Left cardiac atrium (tissue), 4 donors: ENCODE measurements at regions not wholly inside any gene's neighbourhood (a gene's known extent, or its start where the extent isn't known, plus 50 kb on each side); places are given as distances from the start of the nearest gene placed in this dataset.
A peak's percentile ranks its signal among the peaks of the same experiment; 100 is the strongest.

Source experiments
- ATAC-seq, 2 donors: fragments of 200-7000 bp; cut with Tn5 transposase; one replicate each; pipeline ENCODE4 v1.9.1; 2020; ENCODE audit warnings: mild to moderate bottlenecking in 2 of 2, moderate library complexity in 2 of 2
- DNase-seq: peaks from one replicate; pipeline ENCODE4 v3.0.0-alpha.2; 2020
- intact Hi-C, 2 donors: fragments of 100-400 bp; cut with DNase I; formaldehyde crosslinking; loops; one replicate each; pipeline versions ENCODE4 v1.14.1 to v1.15.1; 2022 to 2023
- donor health status: DM: no; HTN: yes; CAD: no.
- donor health status: DM: no; HTN: yes; CAD: no; lungs with severe emphysema.
- donor health status: DM: yes; HTN: yes; CAD: no.
- donor health status: Dilated cardiomyopathy.

DNA sequence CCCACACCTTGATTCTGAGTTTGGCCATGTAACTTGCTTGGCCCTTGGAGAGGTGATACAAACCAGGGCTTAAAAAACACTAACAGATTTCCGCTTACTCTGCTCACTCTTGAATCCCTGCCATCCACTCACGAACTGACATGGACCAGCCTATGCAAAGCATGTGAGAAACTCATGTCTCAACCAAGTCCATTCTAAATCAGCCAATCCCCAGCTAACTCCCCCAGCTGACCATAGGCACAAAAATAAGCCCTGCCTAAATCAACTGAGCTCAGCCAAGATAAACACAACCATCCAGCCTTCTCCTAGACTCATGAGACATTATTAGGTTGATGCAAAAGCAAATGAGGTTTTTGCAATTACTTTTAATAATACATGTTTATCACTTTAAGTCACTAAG lies 353.9 kb upstream of the TBX3 start:
- DNase-seq (no peak), ATAC-seq (peak; percentile 60 to 61)
- intact Hi-C loops, result no loop called here

DNA sequence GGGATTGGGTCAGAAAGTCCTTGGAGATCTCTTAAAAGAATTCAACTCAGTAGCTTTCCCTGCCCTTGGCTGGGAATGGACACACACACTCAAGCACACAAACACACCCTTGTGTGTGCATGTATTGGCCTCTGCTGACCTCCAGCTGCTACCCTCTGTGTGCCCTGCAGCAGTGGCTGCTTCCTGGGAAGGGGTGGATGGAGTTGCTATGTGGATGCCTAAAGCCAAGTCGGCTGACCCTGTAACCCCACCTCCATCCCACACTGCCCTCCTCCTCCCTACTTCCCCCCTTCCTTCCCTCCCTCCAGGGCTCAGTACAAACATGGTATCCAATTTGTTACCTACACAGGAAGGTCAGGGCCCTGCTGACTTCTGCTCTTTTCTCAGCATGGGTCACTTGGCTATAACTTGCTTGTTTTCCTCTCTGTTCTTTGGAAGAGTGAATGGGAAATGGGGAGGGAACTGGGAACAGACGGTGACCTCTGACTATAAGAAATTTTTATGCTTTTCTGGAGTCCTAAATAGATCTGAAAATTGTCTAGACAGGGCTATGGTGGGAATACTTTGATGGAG lies 351.6 kb upstream of the TBX3 start:
- intact Hi-C loops, result no loop called here
- ATAC-seq, result peak in 1 of 2 donors; percentile 33
- no peak for DNase-seq

DNA sequence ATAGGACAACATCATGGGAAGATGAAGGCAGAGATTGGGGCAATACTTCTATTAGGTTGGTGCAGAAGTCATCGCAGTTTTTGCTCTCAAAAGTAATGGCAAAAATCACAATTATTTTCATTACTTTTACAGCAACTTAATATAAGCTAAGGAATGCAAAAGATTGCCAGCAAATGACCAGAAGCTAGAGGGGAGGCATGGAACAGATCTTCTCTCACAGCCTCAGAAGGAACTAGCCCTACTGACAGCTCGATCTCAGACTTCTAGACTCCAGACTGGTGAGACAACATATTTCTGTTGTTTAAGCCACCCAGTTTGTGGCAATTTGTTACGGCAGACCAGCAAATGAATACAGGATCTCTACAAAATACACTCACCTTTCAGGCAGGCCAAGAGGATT lies 348.5 kb upstream of the TBX3 start:
- DNase-seq, result no peak
- ATAC-seq, result no peak
- intact Hi-C loops, result no loop called here

DNA sequence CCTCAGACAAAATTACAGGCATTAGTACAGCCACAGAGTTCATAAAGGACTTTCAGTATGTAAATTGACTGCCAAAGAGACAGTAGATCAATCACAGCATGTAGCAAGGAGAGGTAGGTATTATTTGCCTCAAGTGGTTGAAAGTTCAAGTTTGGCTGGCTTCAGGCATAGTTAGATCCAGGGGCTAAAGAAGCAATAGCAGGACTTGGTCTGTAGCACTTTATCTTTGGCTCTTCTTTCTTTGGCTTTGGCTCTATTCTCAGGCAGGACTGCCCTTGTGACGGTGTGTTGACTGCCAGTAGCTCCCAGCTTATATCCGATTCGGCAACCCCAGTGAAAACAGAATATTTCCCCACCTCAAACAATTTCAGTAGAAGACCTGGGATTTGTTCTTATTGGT lies 346.0 kb upstream of the TBX3 start:
- ATAC-seq, result no peak
- DNase-seq, result no peak
- intact Hi-C loops, result no loop called here

DNA sequence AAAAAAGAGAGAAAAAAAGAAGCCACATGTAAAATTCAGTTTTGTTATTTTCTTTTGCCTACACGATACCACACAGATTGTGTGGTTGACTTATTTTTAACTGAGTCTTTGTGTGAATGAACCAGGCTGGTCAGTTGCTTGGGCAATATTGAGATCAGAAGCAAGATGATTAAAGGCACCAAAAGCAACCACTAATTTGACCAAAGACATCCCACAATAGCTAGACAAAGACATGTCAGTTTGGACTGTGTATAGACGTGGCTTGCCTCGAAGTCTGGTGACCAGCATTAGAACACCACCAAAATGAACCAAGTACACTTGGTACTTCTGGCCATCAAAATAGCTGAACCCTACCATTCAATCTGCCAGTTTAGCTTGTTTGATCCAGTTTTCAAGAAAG lies 340.6 kb upstream of the TBX3 start:
- DNase-seq (no peak), ATAC-seq (no peak)
- intact Hi-C loops, result no loop called here

DNA sequence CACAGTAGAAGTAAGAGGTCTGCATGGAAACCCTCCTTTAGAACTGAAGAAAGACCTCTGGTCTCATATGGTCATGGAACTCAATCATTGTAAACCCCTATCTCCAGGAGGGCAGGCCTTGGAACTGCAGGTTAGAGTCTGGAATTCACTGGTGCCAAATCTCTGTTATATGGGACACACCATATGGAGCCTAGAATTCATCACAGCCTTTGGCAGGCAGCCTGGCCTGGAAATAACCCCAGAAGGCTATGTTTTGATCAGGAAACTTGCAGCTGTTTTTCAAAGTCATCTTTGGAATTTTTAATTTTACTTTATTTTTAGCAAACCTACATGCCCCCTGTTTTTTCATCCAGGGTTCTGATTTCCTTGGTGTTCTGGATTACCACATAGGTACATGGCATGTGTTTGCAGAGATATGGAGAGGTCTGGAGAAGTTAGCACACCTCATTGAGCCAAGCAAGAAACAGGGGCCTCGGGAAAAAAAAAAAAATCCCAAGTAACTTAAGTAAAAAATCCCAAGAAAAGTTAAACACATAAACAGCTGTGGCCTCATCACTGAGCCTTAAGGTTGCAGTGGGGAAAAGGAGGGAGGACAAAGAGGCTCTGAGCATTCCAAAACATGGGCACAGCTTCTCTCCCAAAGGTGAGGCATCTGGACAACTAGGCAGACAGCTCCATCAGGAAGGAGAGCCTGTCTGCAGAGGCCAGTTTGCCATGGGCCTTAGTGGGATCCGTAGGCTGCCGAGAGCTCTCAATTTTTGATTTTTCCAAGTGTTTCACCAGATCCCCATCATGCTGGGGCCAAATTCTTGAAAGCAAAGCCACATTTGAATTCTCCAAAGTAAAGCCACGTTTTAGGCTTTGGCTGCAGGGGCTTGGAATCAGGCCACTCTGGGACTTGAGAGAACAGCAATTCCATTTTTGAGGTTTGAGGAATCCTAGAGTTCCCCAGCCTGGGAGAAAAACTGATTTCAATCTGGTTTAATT lies 339.6 kb upstream of the TBX3 start:
- DNase-seq (no peak), ATAC-seq (peak in 1 of 2 donors; percentile 38)
- intact Hi-C loops, result no loop called here

DNA sequence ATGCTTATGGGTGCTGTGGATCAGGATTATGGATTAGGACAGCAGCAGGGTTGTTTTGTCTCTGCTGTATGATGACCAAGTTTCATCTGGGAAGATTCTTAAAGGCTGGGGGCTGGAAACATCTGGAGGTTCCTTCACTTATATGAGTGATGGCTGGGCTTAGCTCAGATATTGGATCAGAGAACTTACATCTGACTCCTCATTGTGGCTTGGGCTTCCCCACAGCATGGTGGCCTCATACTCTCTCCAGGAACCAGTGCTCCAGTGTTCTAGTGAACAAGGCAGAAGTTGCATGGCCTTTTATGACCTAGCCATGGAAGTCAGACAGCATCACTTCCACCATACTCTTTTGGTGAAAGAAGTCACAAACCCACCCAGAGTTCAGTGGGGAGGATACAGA lies 336.1 kb upstream of the TBX3 start:
- intact Hi-C loops, result no loop called here
- DNase-seq, result no peak
- ATAC-seq, result no peak

DNA sequence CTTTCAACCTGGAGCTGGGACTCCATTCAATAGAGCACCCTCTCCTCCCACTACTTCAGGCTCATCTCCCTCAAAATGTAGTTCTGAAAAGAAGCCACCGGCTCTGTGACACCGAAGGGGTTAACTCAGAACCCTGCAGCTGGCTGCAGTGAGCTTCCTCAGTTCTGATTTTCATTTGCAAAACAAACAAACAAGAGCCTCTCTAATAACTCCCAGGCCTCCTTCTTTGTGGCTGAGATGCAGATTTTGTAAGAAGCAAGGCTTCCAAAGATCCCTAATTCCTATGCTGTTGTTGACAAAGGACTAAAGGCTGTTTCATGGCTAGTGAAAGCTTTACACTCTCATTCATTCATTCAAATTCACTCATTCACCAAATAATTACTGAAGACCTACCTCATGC lies 333.4 kb upstream of the TBX3 start:
- ATAC-seq, result no peak
- intact Hi-C loops, result no loop called here

DNA sequence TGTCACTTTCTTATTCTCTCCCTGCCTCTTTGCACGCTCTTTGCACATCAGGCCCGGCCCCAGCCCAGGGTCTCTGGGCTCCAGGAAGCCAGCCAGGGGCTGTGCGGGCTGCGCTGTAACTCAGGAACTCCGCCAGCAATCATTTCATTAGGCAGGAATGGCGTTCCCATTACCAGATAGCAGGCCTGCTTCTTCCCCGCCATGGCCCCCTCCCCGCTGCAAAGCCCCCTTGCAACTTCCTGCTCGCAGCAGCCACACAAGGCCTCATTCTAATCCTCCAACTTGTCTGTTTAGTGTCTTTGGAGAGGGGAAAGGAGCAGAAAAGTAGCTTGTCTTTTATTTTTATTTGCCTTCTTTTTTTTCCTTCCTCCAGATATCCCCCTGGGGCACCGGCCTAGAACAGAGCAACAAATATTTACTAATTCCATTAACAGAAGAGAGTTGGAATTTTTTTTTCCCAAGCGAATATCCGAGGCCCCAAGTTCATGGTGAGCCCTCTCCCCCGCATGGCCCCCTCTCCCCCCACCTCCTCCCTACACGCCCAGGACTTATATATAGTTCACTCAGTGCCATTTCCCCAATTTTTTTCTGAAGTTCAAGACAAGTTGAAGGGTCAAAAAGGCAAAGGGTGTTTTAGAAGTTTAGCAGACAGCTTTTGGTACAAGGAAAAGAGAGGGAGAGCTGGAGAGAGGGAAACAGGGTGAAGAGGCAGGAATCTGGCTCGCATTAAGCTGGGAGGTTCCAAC lies 329.4 kb upstream of the TBX3 start:
- intact Hi-C loops, result no loop called here
- ATAC-seq, result peak; percentile 44 to 60

More for the DNA sequence above, 333.4 kb upstream of the TBX3 start:
- DNase-seq, result no peak

DNA sequence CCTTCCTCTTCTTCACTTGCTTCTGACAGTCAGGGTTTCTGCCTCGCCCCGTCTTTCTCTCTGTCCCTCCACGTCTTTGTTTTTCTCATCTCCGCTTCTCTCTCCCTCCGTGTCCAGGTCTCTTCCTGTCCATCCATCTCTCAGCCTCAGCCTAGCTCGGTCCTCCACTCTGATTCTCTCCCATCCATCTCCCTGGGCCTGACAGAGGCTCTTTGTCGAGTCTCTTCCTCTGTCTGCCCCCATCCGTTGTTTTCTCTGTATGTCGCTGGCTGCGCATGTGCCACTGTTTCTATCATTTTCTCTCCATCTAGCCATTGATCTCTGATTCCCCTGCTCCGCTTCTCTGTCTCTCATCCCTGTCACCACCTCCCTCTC lies 328.9 kb upstream of the TBX3 start:
- ATAC-seq (peak; percentile 12 to 15), DNase-seq (no peak)
- intact Hi-C loops, result no loop called here

More for the DNA sequence above, 329.4 kb upstream of the TBX3 start:
- DNase-seq, result no peak

DNA sequence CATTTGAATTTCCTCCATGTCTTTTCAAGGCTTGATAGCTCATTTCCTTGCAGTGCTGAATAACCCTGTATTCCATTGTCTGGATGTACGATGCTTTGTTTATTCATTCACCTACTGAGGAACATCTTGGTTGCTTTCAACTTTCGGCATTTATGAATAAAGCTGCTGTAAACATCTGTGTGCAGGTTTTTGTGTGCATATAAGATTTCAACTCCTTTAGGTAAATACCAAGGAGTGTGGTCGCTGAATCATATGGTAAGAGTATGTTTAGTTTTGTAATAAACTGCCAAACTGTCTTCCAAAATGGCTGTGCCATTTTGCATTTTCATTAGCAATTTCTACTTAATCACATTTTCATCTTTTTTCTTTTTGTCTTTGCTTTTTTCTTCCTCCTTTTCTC lies 327.7 kb upstream of the TBX3 start:
- no peak for ATAC-seq
- intact Hi-C loops, result no loop called here
- no peak for DNase-seq

DNA sequence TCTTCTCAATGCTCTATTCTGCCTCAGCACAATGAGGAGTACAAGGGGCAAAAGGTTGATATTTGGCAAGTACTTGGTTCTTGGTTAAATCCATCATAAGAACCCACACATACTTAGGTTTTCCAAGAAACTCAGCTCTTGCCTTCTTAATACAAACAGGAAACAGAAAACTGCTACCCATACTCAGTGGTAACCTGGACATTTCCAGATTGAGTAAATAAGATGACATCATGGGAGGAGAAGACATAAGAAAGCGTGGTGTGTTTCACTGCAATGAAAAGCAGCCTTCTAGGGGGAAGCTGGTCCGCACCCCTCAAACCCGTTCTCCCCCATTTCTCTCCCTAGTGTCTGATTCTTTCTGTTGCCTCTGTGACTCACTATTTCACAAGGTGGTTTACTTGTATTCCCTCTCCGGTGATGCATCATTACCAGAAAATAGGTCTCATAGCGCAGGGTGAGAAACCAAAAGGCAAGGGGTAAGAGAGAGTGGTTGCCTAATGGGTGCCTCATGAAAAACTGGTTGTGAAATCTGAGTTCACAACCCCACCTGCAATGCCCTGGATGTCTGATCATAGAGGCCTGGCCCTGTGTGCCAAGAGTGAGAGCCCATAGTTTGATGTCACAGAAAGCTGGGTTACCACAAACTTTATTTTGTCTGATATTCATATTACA lies 326.5 kb upstream of the TBX3 start:
- intact Hi-C loops, result no loop called here
- ATAC-seq (no peak), DNase-seq (no peak)

DNA sequence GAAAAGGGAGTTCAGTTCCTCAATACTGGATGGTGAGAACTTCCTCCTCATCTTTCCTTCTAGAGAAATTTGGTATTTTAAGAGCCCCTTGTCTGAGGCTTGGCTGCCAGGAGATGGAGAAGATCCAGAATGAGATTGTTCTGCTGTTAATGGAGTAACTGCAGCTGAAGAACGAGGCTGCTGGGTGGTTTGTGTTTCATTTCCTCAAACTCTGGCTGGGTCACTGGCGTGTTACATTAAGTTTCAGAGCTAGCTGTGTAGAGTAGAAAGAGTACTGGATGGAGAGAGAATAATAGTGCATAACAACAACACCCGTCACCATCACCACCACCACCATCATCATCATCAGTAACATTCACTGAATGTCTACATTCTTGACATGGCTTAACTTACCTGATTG lies 325.0 kb upstream of the TBX3 start:
- ATAC-seq, result no peak
- intact Hi-C loops, result no loop called here
- no peak for DNase-seq

DNA sequence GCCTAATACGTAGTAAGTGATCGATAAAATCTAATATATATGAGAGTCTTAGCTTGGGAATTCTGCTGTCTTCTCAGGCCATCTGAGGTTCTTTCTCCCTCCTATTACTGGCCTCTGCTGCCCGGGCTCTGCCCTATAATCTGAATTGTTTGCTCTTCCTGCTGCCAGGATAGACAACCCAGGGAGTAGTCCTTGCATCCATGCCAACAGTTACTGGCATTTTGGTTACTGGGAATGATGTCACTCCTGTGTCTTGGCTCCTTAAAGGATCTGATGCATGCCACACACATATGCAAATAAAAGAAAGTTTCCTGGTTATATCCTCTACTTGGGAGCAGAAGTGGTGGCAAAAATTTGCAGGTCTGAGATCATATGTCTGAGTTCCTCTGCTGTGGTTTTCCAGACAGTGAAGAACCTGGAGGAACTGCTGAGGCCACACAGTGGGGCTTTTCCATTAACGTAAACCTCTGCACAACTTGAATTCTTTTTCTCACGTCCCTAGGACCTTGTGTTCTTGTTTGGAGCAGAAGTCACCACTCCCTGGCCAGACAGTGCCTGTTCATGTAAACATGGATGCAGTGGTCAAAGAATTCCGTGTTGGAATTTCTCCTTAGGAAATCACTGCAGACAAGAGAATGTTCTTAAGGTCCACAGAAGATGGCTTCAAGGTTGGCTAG lies 320.6 kb upstream of the TBX3 start:
- intact Hi-C loops, result no loop called here
- DNase-seq, result no peak
- ATAC-seq, result no peak

DNA sequence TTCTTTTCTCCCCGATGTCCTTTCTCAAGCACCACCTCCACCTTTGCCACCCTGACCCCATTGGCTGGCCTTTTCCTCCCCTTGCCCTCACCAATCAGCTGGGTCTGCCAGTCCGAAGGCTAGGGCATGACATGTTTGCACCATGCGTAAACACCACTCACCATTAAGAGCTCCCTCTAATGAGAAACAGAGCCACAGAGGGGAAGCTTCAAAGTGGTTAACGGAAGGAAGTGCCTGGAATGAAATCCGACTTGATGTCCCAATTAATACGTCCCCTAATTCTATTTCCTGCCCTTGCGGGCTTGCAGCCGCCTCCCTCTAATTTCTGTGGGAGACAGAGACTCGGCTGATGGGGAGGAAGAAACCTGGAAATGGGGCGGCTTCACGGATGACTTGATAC lies 318.5 kb upstream of the TBX3 start:
- intact Hi-C loops, result no loop called here
- DNase-seq, result no peak
- no peak for ATAC-seq

DNA sequence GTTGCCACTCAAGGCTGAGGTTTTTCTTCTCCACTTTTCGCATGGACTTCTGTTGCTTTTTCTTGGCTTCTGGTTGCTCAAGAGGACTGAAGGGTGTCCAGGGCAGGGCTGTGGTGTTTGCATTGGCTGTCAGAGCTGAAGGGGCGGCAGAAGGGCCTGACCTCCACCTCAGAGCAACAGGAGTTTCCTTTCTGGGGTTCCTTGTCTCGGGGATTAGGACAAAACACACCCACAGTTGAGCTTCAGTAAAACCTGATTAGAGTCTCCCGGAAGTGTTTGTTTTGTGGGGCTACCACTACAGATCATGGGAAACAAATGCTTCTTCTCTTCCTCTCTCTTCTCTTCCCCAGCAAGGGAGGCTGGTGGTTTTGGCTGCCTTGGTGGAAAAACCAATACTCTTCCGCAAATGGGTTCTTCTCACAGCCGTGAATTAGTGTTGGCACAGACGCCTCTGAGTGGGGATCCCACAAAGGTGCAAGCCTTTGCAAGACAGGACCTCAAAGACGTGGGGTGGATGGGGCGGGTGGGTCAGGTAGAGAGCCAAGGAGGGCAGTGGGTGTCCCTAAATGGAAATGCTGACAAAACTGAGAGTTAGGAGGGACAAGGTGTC lies 317.7 kb upstream of the TBX3 start:
- intact Hi-C loops, result no loop called here
- DNase-seq (peak; percentile 42), ATAC-seq (peak in 1 of 2 donors; percentile 59)

DNA sequence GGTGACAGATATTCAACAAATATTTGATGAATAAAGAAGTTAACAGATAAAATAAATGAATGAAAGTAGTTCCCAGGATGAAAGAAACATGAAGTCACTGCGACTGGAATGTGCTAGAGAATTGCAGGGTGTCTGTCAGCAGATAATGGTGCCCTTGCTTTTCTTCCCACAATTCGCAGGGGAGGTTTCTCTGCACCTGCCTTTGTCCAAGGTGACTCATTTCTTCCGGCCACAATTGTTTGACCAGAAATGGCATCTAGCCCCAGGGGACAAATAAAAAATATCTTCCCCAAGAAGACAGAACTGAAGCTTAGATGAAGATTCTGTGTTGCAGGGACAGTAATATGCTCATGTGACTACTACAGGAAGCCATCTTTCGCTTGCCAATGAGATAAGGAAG lies 316.1 kb upstream of the TBX3 start:
- no peak for DNase-seq

DNA sequence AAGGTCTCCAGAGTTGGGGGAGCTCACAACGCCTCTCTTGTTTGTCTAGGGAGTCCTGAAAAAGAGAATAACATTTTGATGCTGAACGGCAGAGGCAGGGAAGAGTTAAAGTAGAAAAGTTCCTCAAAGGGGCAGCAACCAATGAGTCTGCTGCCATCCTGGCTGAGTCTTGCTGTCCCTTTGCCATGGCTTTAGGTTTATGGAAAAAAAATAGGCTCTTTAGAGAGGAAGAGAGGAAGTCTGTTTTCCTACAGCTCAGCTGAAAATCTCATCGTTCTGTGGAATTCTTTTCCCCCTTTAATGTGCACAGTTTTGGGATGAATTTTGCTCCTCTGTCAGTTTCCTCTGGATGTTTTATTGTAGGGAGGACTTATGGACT lies 314.8 kb upstream of the TBX3 start:
- DNase-seq (no peak), ATAC-seq (no peak)
- intact Hi-C loops, result no loop called here

More for the DNA sequence above, 316.1 kb upstream of the TBX3 start:
- intact Hi-C loops, result no loop called here
- no peak for ATAC-seq
